ENCODE measurements at regions not wholly inside any gene's neighbourhood (a gene's known extent, or its start where the extent isn't known, plus 50 kb on each side); places are given as distances from the start of the nearest gene placed in this dataset.
A peak's percentile ranks its signal among the peaks of the same experiment; 100 is the strongest.

DNA sequence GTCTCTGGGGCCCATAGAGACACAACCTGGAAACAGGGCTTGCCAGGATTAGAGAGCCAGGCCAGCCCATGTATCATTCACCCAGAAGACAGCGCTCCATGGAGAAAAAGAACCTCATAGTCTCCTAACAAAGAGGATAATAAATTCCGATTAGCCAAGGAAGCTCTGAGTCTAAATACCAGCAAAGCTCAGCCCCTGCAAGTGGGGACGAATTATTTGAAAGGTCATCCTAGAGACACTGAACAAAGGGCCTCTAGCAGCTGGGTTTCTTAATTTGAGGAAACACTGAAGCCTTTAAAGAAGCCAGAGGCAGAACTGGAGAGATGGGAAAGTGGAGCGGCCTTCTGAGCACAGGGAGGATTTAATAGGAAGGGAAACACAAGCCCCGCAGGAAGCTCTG lies 287.1 kb upstream of the ZNF462 start:
- FAIRE-seq = no peak
- Histone ChIP-seq H3K27me3 (ENCODE audit: control insufficient read depth, insufficient read depth, low read length) (no peaks in the 10 kb centered on the region), H3K4me3 (ENCODE audit: low read length in 3 of 3) (no peak overlapping the region), H3K36me3 (ENCODE audit: control insufficient read depth in 2 of 3, insufficient read depth in 3 of 3, low read length in 3 of 3) (no peaks in the 10 kb centered on the region), H3K27ac (ENCODE audit: low read depth in 2 of 2, low read length in 2 of 2) (no peak overlapping the region), H3K9ac (ENCODE audit: low read length in 3 of 3) (no peak overlapping the region), H3K4me1 (ENCODE audit: control insufficient read depth in 2 of 3, insufficient read depth in 2 of 3, low read depth in 1 of 3, low read length in 3 of 3) (no peaks in the 10 kb centered on the region), H3K9me3 (ENCODE audit: control insufficient read depth in 2 of 3, insufficient read depth in 1 of 3, low read length in 3 of 3) (peaks cover 0 to under 1% (median 0%) of the 10 kb centered on the region in 3 donors)
- intact Hi-C loops (cut with DNase I) = no loop called here
- DNase-seq = peak in 2 of 5 donors; percentile 14 to 65
- no peak for TF ChIP-seq CTCF (IDR thresholded peaks at IDR 0.05; ENCODE audit: borderline replicate concordance, extremely low read depth, insufficient read depth)

GRCh38 chr9:106576232-106576760 lies 286.7 kb upstream of the ZNF462 start:
- FAIRE-seq = no peak
- no peaks in the 10 kb centered on the region for H3K9me3 ChIP-seq (ENCODE audit: control insufficient read depth in 2 of 3, insufficient read depth in 1 of 3, low read length in 3 of 3)
- H3K9ac ChIP-seq (ENCODE audit: low read length in 3 of 3) = no peak overlapping the region
- H3K27ac ChIP-seq (ENCODE audit: low read depth in 2 of 2, low read length in 2 of 2) = no peak overlapping the region
- intact Hi-C loops (cut with DNase I) = no loop called here
- DNase-seq = no peak
- H3K4me3 ChIP-seq (ENCODE audit: low read length in 3 of 3) = no peak overlapping the region
- H3K27me3 ChIP-seq (ENCODE audit: control insufficient read depth, insufficient read depth, low read length) = no peaks in the 10 kb centered on the region
- H3K4me1 ChIP-seq (ENCODE audit: control insufficient read depth in 2 of 3, insufficient read depth in 2 of 3, low read depth in 1 of 3, low read length in 3 of 3) = no peaks in the 10 kb centered on the region
- TF ChIP-seq CTCF (IDR thresholded peaks at IDR 0.05; ENCODE audit: borderline replicate concordance, extremely low read depth, insufficient read depth) = no peak
- no peaks in the 10 kb centered on the region for H3K36me3 ChIP-seq (ENCODE audit: control insufficient read depth in 2 of 3, insufficient read depth in 3 of 3, low read length in 3 of 3)

- no peaks in the 10 kb centered on the region for H3K36me3 ChIP-seq (ENCODE audit: control insufficient read depth in 2 of 3, insufficient read depth in 3 of 3, low read length in 3 of 3)
- no peak for FAIRE-seq
- no peaks in the 10 kb centered on the region for H3K4me1 ChIP-seq (ENCODE audit: control insufficient read depth in 2 of 3, insufficient read depth in 2 of 3, low read depth in 1 of 3, low read length in 3 of 3)
- intact Hi-C loops (cut with DNase I) = no loop called here
- H3K4me3 ChIP-seq (ENCODE audit: low read length in 3 of 3) = no peak overlapping the region
- H3K27ac ChIP-seq (ENCODE audit: low read depth in 2 of 2, low read length in 2 of 2) = no peak overlapping the region
- no peak for TF ChIP-seq CTCF (IDR thresholded peaks at IDR 0.05; ENCODE audit: borderline replicate concordance, extremely low read depth, insufficient read depth)
- DNase-seq = no peak
- no peak overlapping the region for H3K9ac ChIP-seq (ENCODE audit: low read length in 3 of 3)
- no peaks in the 10 kb centered on the region for H3K27me3 ChIP-seq (ENCODE audit: control insufficient read depth, insufficient read depth, low read length)
- H3K9me3 ChIP-seq (ENCODE audit: control insufficient read depth in 2 of 3, insufficient read depth in 1 of 3, low read length in 3 of 3) = no peaks in the 10 kb centered on the region
These were observed 285.8 kb upstream of the ZNF462 start for GRCh38 chr9:106577121-106577520.

GRCh38 chr9:106580546-106580945 lies 282.4 kb upstream of the ZNF462 start:
- no peak for FAIRE-seq
- H3K27ac ChIP-seq (ENCODE audit: low read depth in 2 of 2, low read length in 2 of 2) = no peak overlapping the region

More at GRCh38 chr9:106580546-106580945, 282.4 kb upstream of the ZNF462 start:
- H3K27me3 ChIP-seq (ENCODE audit: control insufficient read depth, insufficient read depth, low read length) = no peaks in the 10 kb centered on the region
- TF ChIP-seq CTCF (IDR thresholded peaks at IDR 0.05; ENCODE audit: borderline replicate concordance, extremely low read depth, insufficient read depth) = no peak
- intact Hi-C loops (cut with DNase I) = no loop called here
- no peak for DNase-seq
- no peaks in the 10 kb centered on the region for H3K4me1 ChIP-seq (ENCODE audit: control insufficient read depth in 2 of 3, insufficient read depth in 2 of 3, low read depth in 1 of 3, low read length in 3 of 3)
- no peak overlapping the region for H3K4me3 ChIP-seq (ENCODE audit: low read length in 3 of 3)
- no peaks in the 10 kb centered on the region for H3K36me3 ChIP-seq (ENCODE audit: control insufficient read depth in 2 of 3, insufficient read depth in 3 of 3, low read length in 3 of 3)
- no peak overlapping the region for H3K9ac ChIP-seq (ENCODE audit: low read length in 3 of 3)
- H3K9me3 ChIP-seq (ENCODE audit: control insufficient read depth in 2 of 3, insufficient read depth in 1 of 3, low read length in 3 of 3) = no peaks in the 10 kb centered on the region

All from kidney (tissue), 13 donors.